OCI-LY1 (cell line): ENCODE measurements at regions not wholly inside any gene's neighbourhood (a gene's known extent, or its start where the extent isn't known, plus 50 kb on each side); places are given as distances from the start of the nearest gene placed in this dataset.

Experiments
- EZH2 ChIP-seq: fragments of 200-600 bp; sonication (generic), shearing (Covaris generic); IDR thresholded peaks from 2 replicates; pipeline ENCODE4 v1.8.0; 2017; ENCODE audit warnings: borderline replicate concordance, mixed run types, mild to moderate bottlenecking, antibody characterized with exemption, low read length, moderate library complexity, mixed read lengths
- TF ChIP-seq, protein P1 (sequence below): fragments of 200-600 bp; sonication (generic), shearing (Covaris generic); IDR thresholded peaks from 2 replicates; pipeline ENCODE4 v1.5.1; 2017; ENCODE audit warnings: mild to moderate bottlenecking, antibody characterized with exemption, low read length, moderate library complexity, mixed read lengths

DNA sequence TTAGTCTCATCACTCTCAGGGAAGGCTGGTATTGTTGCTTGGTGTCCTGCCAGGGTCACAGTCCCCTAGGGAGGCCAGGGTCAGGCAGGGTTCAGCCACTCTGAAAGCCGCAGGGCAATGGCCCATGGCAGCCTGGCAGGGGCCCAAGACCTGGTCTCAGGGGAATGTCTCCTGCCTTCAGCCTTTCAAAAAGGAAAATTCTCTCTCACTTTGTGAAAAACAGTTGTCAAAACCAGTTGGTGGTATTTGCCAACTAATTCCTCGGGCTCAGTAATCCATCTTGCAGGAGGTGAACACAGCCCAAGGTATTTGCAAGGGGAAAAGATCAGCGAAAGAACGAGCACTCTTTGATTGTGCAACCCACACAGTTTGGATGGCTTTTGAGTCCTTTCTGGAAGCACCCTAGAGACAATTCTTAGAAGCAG, 101.5 kb downstream of the JCAD start:
- TF ChIP-seq, protein P1, sequence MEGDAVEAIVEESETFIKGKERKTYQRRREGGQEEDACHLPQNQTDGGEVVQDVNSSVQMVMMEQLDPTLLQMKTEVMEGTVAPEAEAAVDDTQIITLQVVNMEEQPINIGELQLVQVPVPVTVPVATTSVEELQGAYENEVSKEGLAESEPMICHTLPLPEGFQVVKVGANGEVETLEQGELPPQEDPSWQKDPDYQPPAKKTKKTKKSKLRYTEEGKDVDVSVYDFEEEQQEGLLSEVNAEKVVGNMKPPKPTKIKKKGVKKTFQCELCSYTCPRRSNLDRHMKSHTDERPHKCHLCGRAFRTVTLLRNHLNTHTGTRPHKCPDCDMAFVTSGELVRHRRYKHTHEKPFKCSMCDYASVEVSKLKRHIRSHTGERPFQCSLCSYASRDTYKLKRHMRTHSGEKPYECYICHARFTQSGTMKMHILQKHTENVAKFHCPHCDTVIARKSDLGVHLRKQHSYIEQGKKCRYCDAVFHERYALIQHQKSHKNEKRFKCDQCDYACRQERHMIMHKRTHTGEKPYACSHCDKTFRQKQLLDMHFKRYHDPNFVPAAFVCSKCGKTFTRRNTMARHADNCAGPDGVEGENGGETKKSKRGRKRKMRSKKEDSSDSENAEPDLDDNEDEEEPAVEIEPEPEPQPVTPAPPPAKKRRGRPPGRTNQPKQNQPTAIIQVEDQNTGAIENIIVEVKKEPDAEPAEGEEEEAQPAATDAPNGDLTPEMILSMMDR, result no peak
- no peak for TF ChIP-seq EZH2
